GM12878 (cell line): ENCODE measurements at regions not wholly inside any gene's neighbourhood (a gene's known extent, or its start where the extent isn't known, plus 50 kb on each side); places are given as distances from the start of the nearest gene placed in this dataset.
A peak's percentile ranks its signal among the peaks of the same experiment; 100 is the strongest.
"Not testable (repeated sequence)": the region's sequence is repeated elsewhere in the genome, so short reads cannot be mapped to it uniquely, and the experiment has no call there.

Experiments used
- ATAC-seq: fragments of 200-7000 bp; cut with Tn5 transposase; 3 replicates; pipeline ENCODE4 v1.9.1; 2020; ENCODE audit warnings: mild to moderate bottlenecking, moderate library complexity
- BruUV-seq: library from RNA; stranded (reverse); fragments of 400-500 nt; replicated peaks from 2 replicates; lab custom pipeline; 2021; lab: Mats Ljungman, UMichigan
- CTCF ChIA-PET: fragments of 300-600 bp; sonication (Branson Sonifier 250); formaldehyde crosslinking; extraction: SDS; loops from one replicate; lab custom pipeline; 2021; ENCODE audit warnings: inconsistent platforms; lab: Yijun Ruan, JAX
- POLR2A ChIA-PET: fragments of 350-600 bp; formaldehyde crosslinking; extraction: SDS; loops from one replicate; lab custom pipeline; 2021; ENCODE audit warnings: inconsistent platforms; lab: Charles Lee
- RAD21 ChIA-PET: fragments of 300-600 bp; sonication (Branson Sonifier 250); formaldehyde crosslinking; loops from one replicate; lab custom pipeline; 2023; ENCODE audit warnings: antibody characterized with exemption; ENCODE audit not compliant: unreplicated experiment; lab: Charles Lee
- SMC1A ChIA-PET: fragments of 300-600 bp; sonication (Branson Sonifier 250); formaldehyde crosslinking; loops from one replicate; lab custom pipeline; 2023; ENCODE audit not compliant: unreplicated experiment, uncharacterized antibody; lab: Charles Lee
- DNase-seq: peaks from one replicate; pipeline ENCODE4 v3.0.0-alpha.2; 2011; ENCODE audit warnings: low read depth, low spot score
- FAIRE-seq: peaks from 3 replicates; lab custom pipeline; 2011; peaks lifted over from hg19 to GRCh38; lab: Jason Lieb, UNC
- H2AFZ ChIP-seq: 2 replicates; pipeline ENCODE4 v1.6.0; 2011; ENCODE audit warnings: low read depth, low read length, control low read depth; ENCODE audit not compliant: control insufficient read depth
- H3K27ac ChIP-seq: 2 replicates; pipeline ENCODE4 v1.5.1; 2011; ENCODE audit warnings: control low read depth; ENCODE audit not compliant: control insufficient read depth, insufficient read depth
- H3K27me3 ChIP-seq, 2 experiments: replicated peaks in 1 of 2; 2 replicates each; pipeline versions ENCODE4 v1.6.0 to v1.6.1; 2011; ENCODE audit warnings: low read length in 1 of 2; ENCODE audit not compliant: control insufficient read depth in 2 of 2, insufficient read depth in 2 of 2
- H3K36me3 ChIP-seq, 2 experiments: 2 replicates each; pipeline ENCODE4 v1.5.1; 2011; ENCODE audit warnings: low read length in 1 of 2; ENCODE audit not compliant: control insufficient read depth in 2 of 2, insufficient read depth in 2 of 2
- H3K4me1 ChIP-seq: 2 replicates; pipeline ENCODE4 v1.6.1; 2011; ENCODE audit warnings: mild to moderate bottlenecking, low read length, moderate library complexity, mixed read lengths; ENCODE audit not compliant: control insufficient read depth, insufficient read depth
- H3K4me2 ChIP-seq: 2 replicates; pipeline ENCODE4 v1.6.0; 2011; ENCODE audit warnings: control low read depth; ENCODE audit not compliant: control insufficient read depth, insufficient read depth
- H3K4me3 ChIP-seq: fragments of 200-600 bp; sonication (generic); 2 replicates; pipeline ENCODE4 v1.5.1; 2016
- H3K79me2 ChIP-seq: 2 replicates; pipeline ENCODE4 v1.6.0; 2011; ENCODE audit warnings: low read length; ENCODE audit not compliant: control insufficient read depth, insufficient read depth
- H3K9ac ChIP-seq: 2 replicates; pipeline ENCODE4 v1.8.0; 2011; ENCODE audit warnings: low read length, control low read depth, mixed read lengths; ENCODE audit not compliant: control insufficient read depth, insufficient read depth
- H3K9me3 ChIP-seq: replicated peaks from 3 replicates; pipeline ENCODE4 v1.5.1; 2011; ENCODE audit warnings: mild to moderate bottlenecking, low read length; ENCODE audit not compliant: control insufficient read depth, insufficient read depth
- H4K20me1 ChIP-seq: 2 replicates; pipeline ENCODE4 v1.6.0; 2011; ENCODE audit not compliant: control insufficient read depth, insufficient read depth
- WGBS: methylation state at CpG from one replicate; pipeline ENCODE4 v1.1.6; 2016; ENCODE audit warnings: low lambda C conversion rate; ENCODE audit not compliant: insufficient replicate concordance, insufficient coverage; ENCODE audit errors: missing lambda C conversion rate; 5-methylcytosine and 5-hydroxymethylcytosine counted together
- in situ Hi-C: fragments of 300-500 bp; cut with MboI; formaldehyde crosslinking; loops from 9 replicates; pipeline ENCODE4 v1.14.3; 2018; ENCODE audit warnings: mixed read lengths
- intact Hi-C: fragments of 100-400 bp; cut with micrococcal nuclease; formaldehyde crosslinking; loops from one replicate; pipeline ENCODE4 v1.14.2; 2022; ENCODE audit not compliant: unreplicated experiment

DNA sequence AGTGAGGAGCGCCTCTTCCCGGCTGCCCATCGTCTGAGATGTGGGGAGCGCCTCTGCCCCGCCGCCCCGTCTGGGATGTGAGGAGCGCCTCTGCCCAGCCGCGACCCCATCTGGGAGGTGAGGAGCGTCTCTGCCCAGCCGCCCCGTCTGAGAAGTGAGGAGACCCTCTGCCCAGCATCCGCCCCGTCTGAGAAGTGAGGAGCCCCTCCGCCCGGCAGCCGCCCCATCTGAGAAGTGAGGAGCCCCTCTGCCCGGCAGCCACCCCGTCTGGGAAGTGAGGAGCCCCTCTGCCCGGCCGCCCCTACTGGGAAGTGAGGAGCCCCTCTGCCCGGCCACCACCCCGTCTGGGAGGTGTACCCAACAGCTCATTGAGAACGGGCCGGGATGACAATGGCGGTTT, 54.4 kb upstream of the SMURF2 start:
- SMC1A ChIA-PET, CTCF ChIA-PET, H2AFZ ChIP-seq, H3K4me3 ChIP-seq, H3K27me3 ChIP-seq, DNase-seq, BruUV-seq, H4K20me1 ChIP-seq, POLR2A ChIA-PET, H3K9me3 ChIP-seq, intact Hi-C loops, H3K27ac ChIP-seq, in situ Hi-C loops, H3K79me2 ChIP-seq, H3K9ac ChIP-seq, H3K36me3 ChIP-seq, RAD21 ChIA-PET, H3K4me1 ChIP-seq, FAIRE-seq, H3K4me2 ChIP-seq, ATAC-seq: not testable (repeated sequence)
- 95% methylated on average over 12 of the region's 27 CpGs for WGBS

DNA sequence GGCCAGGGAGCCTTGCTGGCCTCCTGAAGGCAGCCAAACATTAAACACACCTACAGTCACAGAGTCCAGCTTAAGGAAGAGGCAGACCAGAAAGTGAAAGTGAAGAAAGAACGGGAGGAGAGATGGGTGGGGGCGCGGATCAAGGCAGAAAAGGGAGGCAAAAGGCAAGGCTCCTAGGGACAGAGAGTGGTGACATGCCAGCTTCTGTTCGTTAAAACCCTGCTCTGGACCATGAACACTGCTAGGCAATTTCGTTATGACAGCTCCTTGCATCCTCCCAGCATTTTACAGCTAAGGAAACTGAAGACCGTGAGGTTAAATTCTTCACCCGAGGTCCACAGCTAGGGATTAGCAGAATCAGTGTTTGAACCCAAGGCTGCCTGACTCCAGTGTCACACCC, 51.7 kb upstream of the SMURF2 start:
- H3K4me2 ChIP-seq, result peak overlapping the region; percentile 86
- SMC1A ChIA-PET, result interaction anchor here (1.4 kb wide), 1 partner anchor 22 kb away, joined by 3 read pairs; no protein-coding TSS in a partner anchor
- H4K20me1 ChIP-seq, in situ Hi-C loops, BruUV-seq, H3K36me3 ChIP-seq, H3K9me3 ChIP-seq, H3K27me3 ChIP-seq, H3K27ac ChIP-seq, DNase-seq, intact Hi-C loops, POLR2A ChIA-PET, RAD21 ChIA-PET, H3K9ac ChIP-seq, H3K79me2 ChIP-seq: not testable (repeated sequence)
- WGBS, result 4% methylated on average over 7 of the region's 7 CpGs
- peaks cover 14% of the 10 kb centered on the region for H3K4me1 ChIP-seq
- ATAC-seq (peak; percentile 73), FAIRE-seq (peak; percentile 80)
- CTCF ChIA-PET, result interaction anchor here (1.0 to 1.3 kb wide), 4 partner anchors 14 to 295 kb away, joined by 3 to 4 read pairs (median 3); no protein-coding TSS in a partner anchor
- 0 out of 2 replicates have a peak overlapping the region, but pooled peaks have one; percentile 21 for H3K4me3 ChIP-seq
- peak overlapping the region; percentile 82 for H2AFZ ChIP-seq
